GM12892 (cell line): ENCODE measurements at regions not wholly inside any gene's neighbourhood (a gene's known extent, or its start where the extent isn't known, plus 50 kb on each side); places are given as distances from the start of the nearest gene placed in this dataset.
"Not testable (repeated sequence)": the region's sequence is repeated elsewhere in the genome, so short reads cannot be mapped to it uniquely, and the experiment has no call there.

Source experiments
- DNase-seq: peaks from one replicate; pipeline ENCODE4 v3.0.0; 2011; ENCODE audit not compliant: insufficient read length
- FAIRE-seq: peaks from 2 replicates; lab custom pipeline; 2011; peaks lifted over from hg19 to GRCh38; lab: Jason Lieb, UNC
- POLR2A ChIP-seq: IDR thresholded peaks from 2 replicates; pipeline ENCODE4 v1.6.1; 2011; ENCODE audit warnings: low read depth, low read length, control low read depth
- POLR2AphosphoS5 ChIP-seq: IDR thresholded peaks from 2 replicates; pipeline ENCODE4 v1.6.1; 2011; ENCODE audit warnings: low read depth, low read length, control low read depth
- TAF1 ChIP-seq: IDR thresholded peaks from 2 replicates; pipeline ENCODE4 v1.6.1; 2011; ENCODE audit warnings: low read depth, mild to moderate bottlenecking, control low read depth, low read length, borderline replicate concordance

GRCh38 chr2:82182270-82182669 lies 1877.7 kb upstream of the LRRTM1 start:
- FAIRE-seq (no peak), DNase-seq (no peak)

GRCh38 chr2:82175210-82175609 lies 1870.7 kb upstream of the LRRTM1 start:
- DNase-seq, FAIRE-seq: not testable (repeated sequence)

More at GRCh38 chr2:82182270-82182669, 1877.7 kb upstream of the LRRTM1 start:
- TF ChIP-seq POLR2AphosphoS5 (no peak), POLR2A (no peak), TAF1 (no peak)

- DNase-seq: no peak
- no peak for FAIRE-seq
- TF ChIP-seq POLR2AphosphoS5: no peak
- no peak for TF ChIP-seq TAF1
- no peak for TF ChIP-seq POLR2A
These were observed 1867.9 kb upstream of the LRRTM1 start for GRCh38 chr2:82172483-82172882.

GRCh38 chr2:82169379-82169778 lies 1864.8 kb upstream of the LRRTM1 start:
- DNase-seq (no peak), FAIRE-seq (no peak)
- TF ChIP-seq POLR2A (no peak), POLR2AphosphoS5 (no peak), TAF1 (no peak)

GRCh38 chr2:82165377-82165776 lies 1860.8 kb upstream of the LRRTM1 start:
- FAIRE-seq (no peak), DNase-seq (no peak)
- TF ChIP-seq TAF1 (no peak), POLR2A (no peak), POLR2AphosphoS5 (no peak)

GRCh38 chr2:82158150-82158549 lies 1853.6 kb upstream of the LRRTM1 start:
- FAIRE-seq: no peak
- TF ChIP-seq POLR2AphosphoS5: no peak
- TF ChIP-seq TAF1: no peak
- no peak for TF ChIP-seq POLR2A

GRCh38 chr2:82155469-82155868 lies 1850.9 kb upstream of the LRRTM1 start:
- no peak for FAIRE-seq
- TF ChIP-seq POLR2A (no peak), POLR2AphosphoS5 (no peak), TAF1 (no peak)
- DNase-seq: no peak

More at GRCh38 chr2:82158150-82158549, 1853.6 kb upstream of the LRRTM1 start:
- no peak for DNase-seq

GRCh38 chr2:82143343-82143742 lies 1838.8 kb upstream of the LRRTM1 start:
- TF ChIP-seq POLR2A (no peak), POLR2AphosphoS5 (no peak), TAF1 (no peak)
- DNase-seq (no peak), FAIRE-seq (no peak)

GRCh38 chr2:82139979-82140611 lies 1835.5 kb upstream of the LRRTM1 start:
- TF ChIP-seq POLR2A (no peak), POLR2AphosphoS5 (no peak), TAF1 (no peak)
- DNase-seq (no peak), FAIRE-seq (no peak)

- no peak for DNase-seq
- no peak for TF ChIP-seq POLR2AphosphoS5
- no peak for FAIRE-seq
These were observed 1832.9 kb upstream of the LRRTM1 start for GRCh38 chr2:82137441-82137840.

GRCh38 chr2:82128051-82128450 lies 1823.5 kb upstream of the LRRTM1 start:
- DNase-seq (no peak), FAIRE-seq (no peak)
- no peak for TF ChIP-seq POLR2A
- no peak for TF ChIP-seq POLR2AphosphoS5
- TF ChIP-seq TAF1: no peak

GRCh38 chr2:82124629-82125028 lies 1820.1 kb upstream of the LRRTM1 start:
- TF ChIP-seq POLR2A (no peak), TAF1 (no peak), POLR2AphosphoS5 (no peak)
- DNase-seq (no peak), FAIRE-seq (no peak)
